SU-DHL-6 (cell line): ENCODE measurements at regions not wholly inside any gene's neighbourhood (a gene's known extent, or its start where the extent isn't known, plus 50 kb on each side); places are given as distances from the start of the nearest gene placed in this dataset.

Experiments
- CTCF ChIP-seq: fragments of 200-600 bp; sonication (generic); IDR thresholded peaks from one replicate; pipeline ENCODE4 v1.5.1; 2017; ENCODE audit warnings: antibody characterized with exemption, mild to moderate bottlenecking, low read length, moderate library complexity; ENCODE audit not compliant: insufficient read depth, poor library complexity, severe bottlenecking
- EZH2phosphoT487 ChIP-seq: fragments of 200-600 bp; sonication (generic), shearing (Covaris generic); conservative IDR thresholded peaks from 2 replicates; pipeline ENCODE4 v1.6.1; 2018; ENCODE audit warnings: mild to moderate bottlenecking, antibody characterized with exemption, low read length, moderate library complexity, mixed read lengths

DNA sequence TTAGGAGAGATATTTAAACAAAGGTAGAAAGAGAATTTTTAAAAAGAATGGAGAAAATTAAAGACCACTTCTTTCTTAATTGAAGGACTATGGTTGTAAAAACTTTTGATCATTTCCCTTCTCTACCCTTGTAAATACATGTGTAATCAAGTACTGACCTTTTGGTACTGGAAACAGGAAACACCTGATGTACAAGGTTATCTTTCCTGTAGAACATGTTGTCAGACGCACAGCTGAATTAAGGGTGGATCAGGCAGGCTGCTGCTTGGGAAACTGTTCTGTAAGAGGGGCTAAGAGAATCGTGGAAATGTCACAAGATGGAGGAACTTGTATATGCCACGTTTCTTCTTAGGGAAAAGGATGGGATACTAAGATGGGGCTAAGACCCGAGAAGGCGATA, 341.6 kb downstream of the ZNF608 start:
- TF ChIP-seq CTCF (no peak), EZH2phosphoT487 (no peak)
